K562 (cell line): ENCODE measurements at regions not wholly inside any gene's neighbourhood (a gene's known extent, or its start where the extent isn't known, plus 50 kb on each side); places are given as distances from the start of the nearest gene placed in this dataset.

Source experiments
- ATAC-seq: fragments of 200-7000 bp; cut with Tn5 transposase; 3 replicates; pipeline ENCODE4 v1.9.1; 2020; ENCODE audit warnings: moderate library complexity
- BruUV-seq: library from RNA; stranded (reverse); fragments of 400-500 nt; replicated peaks from 2 replicates; lab custom pipeline; 2021; lab: Mats Ljungman, UMichigan
- CTCF ChIA-PET: fragments of 300-600 bp; formaldehyde crosslinking; extraction: SDS; loops from one replicate; lab custom pipeline; 2021; ENCODE audit warnings: low intra/inter-chr PET ratio; lab: Yijun Ruan, JAX
- POLR2A ChIA-PET: fragments of 300-600, 350-650 bp; sonication (Branson Sonifier 250); formaldehyde crosslinking; extraction: SDS; loops from one replicate; lab custom pipeline; 2021; ENCODE audit warnings: antibody characterized with exemption, inconsistent platforms; lab: Yijun Ruan, JAX
- DNase-seq, 4 experiments: peaks; one replicate each; pipeline versions ENCODE4 v3.0.0 to v3.0.0-alpha.2; 2011 to 2018; ENCODE audit warnings: low spot score in 3 of 4, mixed read lengths in 3 of 4; ENCODE audit errors: extremely low read depth in 1 of 4
- FAIRE-seq: peaks from 2 replicates; lab custom pipeline; 2011; peaks lifted over from hg19 to GRCh38; lab: Jason Lieb, UNC
- H2AFZ ChIP-seq: 2 replicates; pipeline ENCODE4 v1.6.0; 2011; ENCODE audit warnings: low read depth, low read length, control low read depth, inconsistent platforms
- H3K27ac ChIP-seq: fragments of 200-600 bp; 3 replicates; pipeline ENCODE4 v1.8.0; 2011; ENCODE audit warnings: low read depth, mild to moderate bottlenecking, control low read depth, inconsistent platforms, low read length, moderate library complexity, mixed read lengths; ENCODE audit errors: extremely low read depth
- H3K27me3 ChIP-seq, 2 experiments: fragments of 300-600 bp in 1 of 2; 2 replicates in 1 of 2; 3 replicates in 1 of 2; pipeline versions ENCODE4 v1.6.0 to v1.8.0; 2011; ENCODE audit warnings: inconsistent platforms in 2 of 2, low read length in 2 of 2, mild to moderate bottlenecking in 1 of 2, mixed read lengths in 1 of 2, moderate library complexity in 1 of 2; ENCODE audit not compliant: control insufficient read depth in 2 of 2, insufficient read depth in 2 of 2
- H3K36me3 ChIP-seq: fragments of 300-600 bp; 3 replicates; pipeline ENCODE4 v1.8.0; 2011; ENCODE audit warnings: mild to moderate bottlenecking, low read length, inconsistent platforms; ENCODE audit not compliant: control insufficient read depth, insufficient read depth
- H3K4me1 ChIP-seq, 2 experiments: fragments of 200-600 bp in 1 of 2; replicated peaks in 1 of 2; 2 replicates in 1 of 2; 3 replicates in 1 of 2; pipeline versions ENCODE4 v1.5.1 to v1.8.0; 2011; ENCODE audit warnings: inconsistent platforms in 2 of 2, low read length in 2 of 2, mild to moderate bottlenecking in 1 of 2, mixed read lengths in 1 of 2, moderate library complexity in 1 of 2; ENCODE audit not compliant: control insufficient read depth in 2 of 2, insufficient read depth in 2 of 2
- H3K4me2 ChIP-seq: 2 replicates; pipeline ENCODE4 v1.6.1; 2011; ENCODE audit warnings: low read length, control low read depth, inconsistent platforms, mixed read lengths; ENCODE audit not compliant: insufficient read depth
- H3K4me3 ChIP-seq: fragments of 200-600 bp; sonication (generic), shearing (Covaris generic); 2 replicates; pipeline ENCODE4 v1.5.1; 2016; ENCODE audit warnings: control low read depth, inconsistent platforms
- H3K79me2 ChIP-seq: fragments of 200-600 bp; 3 replicates; pipeline ENCODE4 v1.8.0; 2011; ENCODE audit warnings: low read length, inconsistent platforms; ENCODE audit not compliant: control insufficient read depth, insufficient read depth
- H3K9ac ChIP-seq, 2 experiments: 2 replicates each; pipeline versions ENCODE4 v1.6.0 to v1.6.1; 2011; ENCODE audit warnings: low read depth in 2 of 2, low read length in 2 of 2, control low read depth in 1 of 2, inconsistent platforms in 1 of 2, mild to moderate bottlenecking in 1 of 2, mixed read lengths in 1 of 2; ENCODE audit not compliant: insufficient read depth in 1 of 2
- H3K9me1 ChIP-seq: one replicate; pipeline ENCODE4 v1.6.0; 2011; ENCODE audit warnings: inconsistent platforms, mild to moderate bottlenecking, low read length, moderate library complexity; ENCODE audit not compliant: control insufficient read depth, insufficient read depth
- H3K9me3 ChIP-seq: replicated peaks from 2 replicates; pipeline ENCODE4 v1.5.1; 2011; ENCODE audit warnings: low read depth, low read length, inconsistent platforms; ENCODE audit not compliant: control insufficient read depth, insufficient read depth
- H4K20me1 ChIP-seq: replicated peaks from 2 replicates; pipeline ENCODE4 v1.6.1; 2011; ENCODE audit warnings: low read length, inconsistent platforms, mixed read lengths; ENCODE audit not compliant: control insufficient read depth, insufficient read depth
- ARID3B ChIP-seq: fragments of 250-450 bp; sonication (Bioruptor Pico); IDR thresholded peaks from 2 replicates; pipeline ENCODE4 v1.4.0; 2020; ENCODE audit warnings: borderline replicate concordance
- CTBP1 ChIP-seq: fragments of 450-650 bp; IDR thresholded peaks from 2 replicates; pipeline ENCODE4 v1.6.1; 2016; ENCODE audit warnings: borderline replicate concordance
- DIDO1 ChIP-seq: fragments of 450-650 bp; IDR thresholded peaks from 2 replicates; pipeline ENCODE4 v1.6.1; 2016; ENCODE audit warnings: low read depth, missing biosample characterization, missing genetic modification characterization
- FOXK1 ChIP-seq: sonication (generic); formaldehyde crosslinking; IDR thresholded peaks from 2 replicates; pipeline ENCODE4 v1.8.0; 2022; ENCODE audit warnings: missing genetic modification reagents, mild to moderate bottlenecking, borderline replicate concordance
- GABPB2 ChIP-seq: fragments of 250-450 bp; sonication (Bioruptor Pico); conservative IDR thresholded peaks from 2 replicates; pipeline ENCODE4 v1.5.1; 2021; ENCODE audit warnings: mild to moderate bottlenecking
- ILF3 ChIP-seq: fragments of 450-650 bp; IDR thresholded peaks from 2 replicates; pipeline ENCODE4 v1.6.1; 2018; ENCODE audit warnings: antibody characterized with exemption, mild to moderate bottlenecking, moderate library complexity, borderline replicate concordance
- MCM5 ChIP-seq: fragments of 450-650 bp; IDR thresholded peaks from 2 replicates; pipeline ENCODE4 v1.6.1; 2016; ENCODE audit warnings: low read depth
- MCM7 ChIP-seq, 2 experiments: fragments of 450-650 bp; IDR thresholded peaks; 2 replicates each; pipeline ENCODE4 v1.6.1; 2016 to 2018
- MEF2A ChIP-seq: IDR thresholded peaks from 2 replicates; pipeline ENCODE4 v1.6.1; 2011; ENCODE audit warnings: low read depth, mild to moderate bottlenecking, low read length, moderate library complexity; ENCODE audit not compliant: control insufficient read depth
- RBFOX2 ChIP-seq: fragments of 200-400 bp; formaldehyde crosslinking; IDR thresholded peaks from 2 replicates; pipeline ENCODE4 v1.6.1; 2017; ENCODE audit warnings: low read depth, mild to moderate bottlenecking, low read length, moderate library complexity
- RBM39 ChIP-seq: fragments of 200-400 bp; formaldehyde crosslinking; optimal IDR thresholded peaks from 2 replicates; pipeline ENCODE3; 2018; ENCODE audit warnings: low read depth, low read length
- SMAD4 ChIP-seq: fragments of 250-450 bp; sonication (Bioruptor Pico); conservative IDR thresholded peaks from 2 replicates; pipeline ENCODE4 v1.8.0; 2021; ENCODE audit warnings: inconsistent platforms, mild to moderate bottlenecking, moderate library complexity
- TBL1XR1 ChIP-seq, 2 experiments: IDR thresholded peaks; 2 replicates each; pipeline ENCODE4 v1.6.1; 2012; ENCODE audit warnings: improper control_type of control experiment in 2 of 2, low read length in 2 of 2, mild to moderate bottlenecking in 1 of 2
- TEAD1 ChIP-seq, 2 experiments: fragments of 450-650 bp in 1 of 2; sonication (generic) in 1 of 2; formaldehyde crosslinking; IDR thresholded peaks; 2 replicates each; pipeline versions ENCODE4 v1.4.0 to v1.8.0; 2020 to 2022; ENCODE audit warnings: mild to moderate bottlenecking in 2 of 2, missing genetic modification reagents in 1 of 2
- THAP7 ChIP-seq: fragments of 250-450 bp; sonication (Bioruptor Pico); IDR thresholded peaks from 2 replicates; pipeline ENCODE4 v1.5.0; 2021
- ZKSCAN3 ChIP-seq: fragments of 250-450 bp; sonication (Bioruptor Pico); IDR thresholded peaks from 2 replicates; pipeline ENCODE4 v1.4.0; 2020
- ZKSCAN8 ChIP-seq: fragments of 200-800 bp; sonication (Bioruptor generic); IDR thresholded peaks from 2 replicates; pipeline ENCODE4 v1.6.1; 2016; ENCODE audit warnings: missing genetic modification characterization, missing compliant biosample characterization
- WGBS: fragments of 100-300 bp; shearing (Covaris generic); methylation state at CpG from one replicate; pipeline ENCODE4 v1.1.6; 2016; ENCODE audit warnings: low coverage, mixed read lengths; ENCODE audit not compliant: insufficient coverage; ENCODE audit errors: missing lambda C conversion rate; 5-methylcytosine and 5-hydroxymethylcytosine counted together
- in situ Hi-C: fragments of 300-500 bp; cut with MboI; formaldehyde crosslinking; loops from 4 replicates; pipeline ENCODE4 v1.15.0; 2018; ENCODE audit warnings: inconsistent platforms, mixed read lengths
- intact Hi-C: fragments of 100-400 bp; cut with micrococcal nuclease; formaldehyde crosslinking; loops from 2 replicates; pipeline ENCODE4 v1.14.2; 2022

- no peaks in the 10 kb centered on the region; a peak in 1 of 5 replicates for H3K27me3 ChIP-seq
- 0% methylated on average over 6 of the region's 6 CpGs for WGBS
- no peaks in the 10 kb centered on the region for H3K36me3 ChIP-seq
- no peak overlapping the region for H2AFZ ChIP-seq
- POLR2A ChIA-PET, result no interaction called here
- BruUV-seq, result no TSS peak
- no peak overlapping the region for H3K27ac ChIP-seq
- ATAC-seq (no peak), DNase-seq (no peak), FAIRE-seq (no peak)
- no peak overlapping the region for H3K4me2 ChIP-seq
- TF ChIP-seq RBFOX2 (no peak), MEF2A (no peak), MCM7 (IDR thresholded peaks at IDR 0.05) (no peak), FOXK1 (no peak)
- no peaks in the 10 kb centered on the region for H3K79me2 ChIP-seq
- intact Hi-C loops, result no loop called here
- no peaks in the 10 kb centered on the region for H3K9me3 ChIP-seq
- no peaks in the 10 kb centered on the region for H3K4me1 ChIP-seq
- H4K20me1 ChIP-seq, result no peaks in the 10 kb centered on the region
- peaks cover 2% of the 10 kb centered on the region for H3K9me1 ChIP-seq
- no peak overlapping the region for H3K9ac ChIP-seq
- in situ Hi-C loops, result no loop called here
- CTCF ChIA-PET, result no interaction called here
- H3K4me3 ChIP-seq, result no peak overlapping the region
These were observed 295.2 kb downstream of the CDH26 start for GRCh38 chr20:60253471-60253870.

GRCh38 chr20:60254901-60255411 is 296.7 kb downstream of the CDH26 start:
- H3K79me2 ChIP-seq, result no peaks in the 10 kb centered on the region
- H3K9me1 ChIP-seq, result peaks cover 2% of the 10 kb centered on the region
- no TSS peak for BruUV-seq
- H3K9ac ChIP-seq, result no peak overlapping the region
- H3K4me3 ChIP-seq, result no peak overlapping the region
- H3K27ac ChIP-seq, result no peak overlapping the region
- no peak overlapping the region for H2AFZ ChIP-seq
- no peak overlapping the region for H3K4me2 ChIP-seq
- H3K9me3 ChIP-seq, result no peaks in the 10 kb centered on the region
- no peaks in the 10 kb centered on the region for H4K20me1 ChIP-seq
- intact Hi-C loops, result no loop called here
- FAIRE-seq (no peak), ATAC-seq (no peak), DNase-seq (no peak)
- ChIA-PET POLR2A (no interaction called here), CTCF (no interaction called here)
- in situ Hi-C loops, result no loop called here
- under 1% methylated on average over 6 of the region's 6 CpGs for WGBS
- H3K4me1 ChIP-seq, result no peaks in the 10 kb centered on the region
- H3K36me3 ChIP-seq, result no peaks in the 10 kb centered on the region
- no peaks in the 10 kb centered on the region; a peak in 1 of 5 replicates for H3K27me3 ChIP-seq
- TF ChIP-seq SMAD4 (CRISPR knock-in tag) (no peak), ARID3B (CRISPR knock-in tag) (no peak), THAP7 (CRISPR knock-in tag) (no peak), RBM39 (no peak), GABPB2 (no peak), ZKSCAN8 (no peak), ZKSCAN3 (no peak), CTBP1 (no peak), TEAD1 (CRISPR knock-in tag; IDR thresholded peaks at IDR 0.05) (no peak), TBL1XR1 (IDR thresholded peaks at IDR 0.05; ENCODE audit: low read length in 2 of 2) (no peak), ILF3 (no peak), DIDO1 (tag) (no peak), MCM5 (no peak)
